HG03457 (cell line): ENCODE measurements at regions not wholly inside any gene's neighbourhood (a gene's known extent, or its start where the extent isn't known, plus 50 kb on each side); places are given as distances from the start of the nearest gene placed in this dataset.
"Not testable (repeated sequence)": the region's sequence is repeated elsewhere in the genome, so short reads cannot be mapped to it uniquely, and the experiment has no call there.

ENCODE experiments used
- ATAC-seq: cut with Tn5 transposase; IDR thresholded peaks from one replicate; pipeline ENCODE4 v1.9.1; 2021; ENCODE audit warnings: moderate number of reproducible peaks; ENCODE audit not compliant: unreplicated experiment

- ATAC-seq: no peak
Observed at GRCh38 chr6:21708320-21708580, 114.7 kb downstream of the SOX4 start.

GRCh38 chr6:21710216-21710615 is 116.7 kb downstream of the SOX4 start:
- no peak for ATAC-seq

- no peak for ATAC-seq
Observed at GRCh38 chr6:21710908-21711627, 117.5 kb downstream of the SOX4 start.

- no peak for ATAC-seq
Observed at GRCh38 chr6:21712213-21712612, 118.7 kb downstream of the SOX4 start.

- no peak for ATAC-seq
Observed at GRCh38 chr6:21713481-21713880, 119.9 kb downstream of the SOX4 start.

GRCh38 chr6:21715180-21715579 is 121.6 kb downstream of the SOX4 start:
- no peak for ATAC-seq

GRCh38 chr6:21722510-21722909 is 129.0 kb downstream of the SOX4 start:
- no peak for ATAC-seq

GRCh38 chr6:21726676-21727075 is 133.1 kb downstream of the SOX4 start:
- no peak for ATAC-seq

- ATAC-seq: no peak
Observed at GRCh38 chr6:21728141-21728540, 134.6 kb downstream of the SOX4 start.

- ATAC-seq: no peak
Observed at GRCh38 chr6:21729431-21729830, 135.9 kb downstream of the SOX4 start.

GRCh38 chr6:21730533-21730932 is 137.0 kb downstream of the SOX4 start:
- no peak for ATAC-seq

- ATAC-seq: no peak
Observed at GRCh38 chr6:21731411-21732031, 138.0 kb downstream of the SOX4 start.

GRCh38 chr6:21732032-21732730 is 138.6 kb downstream of the SOX4 start:
- ATAC-seq: not testable (repeated sequence)

- ATAC-seq: no peak
Observed at GRCh38 chr6:21732731-21733130, 139.2 kb downstream of the SOX4 start.

GRCh38 chr6:21733311-21733710 is 139.8 kb downstream of the SOX4 start:
- no peak for ATAC-seq

GRCh38 chr6:21734204-21734603 is 140.7 kb downstream of the SOX4 start:
- no peak for ATAC-seq

GRCh38 chr6:21738180-21739094 is 144.9 kb downstream of the SOX4 start:
- no peak for ATAC-seq

- ATAC-seq: no peak
Observed at GRCh38 chr6:21739241-21739640, 145.7 kb downstream of the SOX4 start.

- no peak for ATAC-seq
Observed at GRCh38 chr6:21739838-21740237, 146.3 kb downstream of the SOX4 start.

GRCh38 chr6:21740376-21741124 is 147.0 kb downstream of the SOX4 start:
- no peak for ATAC-seq
